ENCODE measurements at regions not wholly inside any gene's neighbourhood (a gene's known extent, or its start where the extent isn't known, plus 50 kb on each side); places are given as distances from the start of the nearest gene placed in this dataset.

GRCh38 chr6:166007349-166008263 is 160.0 kb downstream of the TBXT start:
- Histone ChIP-seq H3K9me2 (ENCODE audit: insufficient read depth) (no peaks in the 10 kb centered on the region), H3K4me1 (ENCODE audit: insufficient read depth) (peaks cover 33% of the 10 kb centered on the region), H3K9ac (peak overlapping the region; percentile 78), H3K9me3 (ENCODE audit: low read depth) (no peaks in the 10 kb centered on the region), H4K20me1 (ENCODE audit: insufficient read depth) (no peaks in the 10 kb centered on the region), H3K36me3 (ENCODE audit: low read depth) (no peaks in the 10 kb centered on the region), H2AFZ (peak overlapping the region; percentile 73), H3K4me2 (ENCODE audit: unreplicated experiment) (peak overlapping the region; percentile 99), H3K27me3 (replicated peaks; ENCODE audit: insufficient read depth) (no peaks in the 10 kb centered on the region), H3K79me2 (ENCODE audit: insufficient read depth) (no peaks in the 10 kb centered on the region), H3K4me3 (peak overlapping the region; percentile 71), H3F3A (ENCODE audit: insufficient read depth) (peaks cover 8% of the 10 kb centered on the region; the same call in 1 of the 2 replicates), H3K27ac (no peak overlapping the region)
- WGBS, 2 experiments (ENCODE audit: low coverage in 1 of 2, low lambda C conversion rate in 2 of 2, missing lambda C conversion rate in 2 of 2): 7 to 8% methylated on average over 16 to 18 of the region's 18 CpGs
- DNase-seq: peak; percentile 78
- in situ Hi-C loops (cut with MboI): no loop called here
- TF ChIP-seq EZH2 (IDR thresholded peaks at IDR 0.05; ENCODE audit: insufficient read depth, poor library complexity, severe bottlenecking): no peak
- no peak for TF ChIP-seq EZH2phosphoT487 (IDR thresholded peaks at IDR 0.05; ENCODE audit: insufficient read depth, low read depth)

- TF ChIP-seq EZH2 (IDR thresholded peaks at IDR 0.05; ENCODE audit: insufficient read depth, poor library complexity, severe bottlenecking) (no peak), EZH2phosphoT487 (IDR thresholded peaks at IDR 0.05; ENCODE audit: insufficient read depth, low read depth) (no peak)
- in situ Hi-C loops (cut with MboI): no loop called here
- Histone ChIP-seq H3K4me2 (ENCODE audit: unreplicated experiment) (peak overlapping the region; percentile 99), H3K9ac (peak overlapping the region; percentile 78), H3K9me2 (ENCODE audit: insufficient read depth) (no peaks in the 10 kb centered on the region), H2AFZ (peak overlapping the region; percentile 83; the same call in 1 of the 2 replicates), H3K27ac (no peak overlapping the region), H4K20me1 (ENCODE audit: insufficient read depth) (no peaks in the 10 kb centered on the region), H3K4me1 (ENCODE audit: insufficient read depth) (peaks cover 33% of the 10 kb centered on the region), H3K27me3 (replicated peaks; ENCODE audit: insufficient read depth) (no peaks in the 10 kb centered on the region), H3K9me3 (ENCODE audit: low read depth) (no peaks in the 10 kb centered on the region), H3K36me3 (ENCODE audit: low read depth) (no peaks in the 10 kb centered on the region), H3K79me2 (ENCODE audit: insufficient read depth) (no peaks in the 10 kb centered on the region), H3K4me3 (peak overlapping the region; percentile 68), H3F3A (ENCODE audit: insufficient read depth) (peaks cover 8% of the 10 kb centered on the region; the same call in 1 of the 2 replicates)
- no peak for DNase-seq
- 0 to 3% methylated on average over 6 of the region's 6 CpGs for WGBS, 2 experiments (ENCODE audit: low coverage in 1 of 2, low lambda C conversion rate in 2 of 2, missing lambda C conversion rate in 2 of 2)
These were observed 160.8 kb downstream of the TBXT start for GRCh38 chr6:166006900-166007301.

GRCh38 chr6:166005944-166006899 is 161.4 kb downstream of the TBXT start:
- Histone ChIP-seq H4K20me1 (ENCODE audit: insufficient read depth) (no peaks in the 10 kb centered on the region), H3K9me2 (ENCODE audit: insufficient read depth) (no peaks in the 10 kb centered on the region), H2AFZ (peak overlapping the region; percentile 83), H3K36me3 (ENCODE audit: low read depth) (no peaks in the 10 kb centered on the region), H3K27ac (peak overlapping the region; percentile 77), H3K4me2 (ENCODE audit: unreplicated experiment) (peak overlapping the region; percentile 99), H3K9ac (peak overlapping the region; percentile 78), H3K4me3 (peak overlapping the region; percentile 68), H3K79me2 (ENCODE audit: insufficient read depth) (no peaks in the 10 kb centered on the region), H3K9me3 (ENCODE audit: low read depth) (no peaks in the 10 kb centered on the region), H3K27me3 (replicated peaks; ENCODE audit: insufficient read depth) (no peaks in the 10 kb centered on the region), H3K4me1 (ENCODE audit: insufficient read depth) (peaks cover 33% of the 10 kb centered on the region), H3F3A (ENCODE audit: insufficient read depth) (peaks cover 8% of the 10 kb centered on the region; the same call in 1 of the 2 replicates)
- DNase-seq: peak; percentile 80
- in situ Hi-C loops (cut with MboI): no loop called here
- 1 to 2% methylated on average over 21 to 47 of the region's 47 CpGs for whole genome bisulfite sequencing, 2 experiments (ENCODE audit: low coverage in 1 of 2, low lambda C conversion rate in 2 of 2, missing lambda C conversion rate in 2 of 2)
- TF ChIP-seq EZH2phosphoT487 (IDR thresholded peaks at IDR 0.05; ENCODE audit: insufficient read depth, low read depth) (no peak), EZH2 (IDR thresholded peaks at IDR 0.05; ENCODE audit: insufficient read depth, poor library complexity, severe bottlenecking) (no peak)

GRCh38 chr6:166005401-166005943 is 162.2 kb downstream of the TBXT start:
- peak overlapping the region; percentile 99 for H3K4me2 ChIP-seq (ENCODE audit: unreplicated experiment)
- no peaks in the 10 kb centered on the region for H3K9me2 ChIP-seq (ENCODE audit: insufficient read depth)
- peak overlapping the region; percentile 77; the same call in 1 of the 2 replicates for H3K27ac ChIP-seq
- no peaks in the 10 kb centered on the region for H3K79me2 ChIP-seq (ENCODE audit: insufficient read depth)
- peak overlapping the region; percentile 78 for H3K9ac ChIP-seq
- in situ Hi-C loops (cut with MboI): no loop called here
- no peaks in the 10 kb centered on the region for H4K20me1 ChIP-seq (ENCODE audit: insufficient read depth)
- peak overlapping the region; percentile 68 for H3K4me3 ChIP-seq
- 15% methylated on average over 20 to 21 of the region's 21 CpGs for WGBS, 2 experiments (ENCODE audit: low coverage in 1 of 2, low lambda C conversion rate in 2 of 2, missing lambda C conversion rate in 2 of 2)
- DNase-seq: peak; percentile 60
- H3K9me3 ChIP-seq (ENCODE audit: low read depth): no peaks in the 10 kb centered on the region
- no peaks in the 10 kb centered on the region for H3K27me3 ChIP-seq (replicated peaks; ENCODE audit: insufficient read depth)
- H3K4me1 ChIP-seq (ENCODE audit: insufficient read depth): peaks cover 33% of the 10 kb centered on the region
- TF ChIP-seq EZH2 (IDR thresholded peaks at IDR 0.05; ENCODE audit: insufficient read depth, poor library complexity, severe bottlenecking): no peak
- no peak for TF ChIP-seq EZH2phosphoT487 (IDR thresholded peaks at IDR 0.05; ENCODE audit: insufficient read depth, low read depth)
- peak overlapping the region; percentile 83 for H2AFZ ChIP-seq
- H3K36me3 ChIP-seq (ENCODE audit: low read depth): no peaks in the 10 kb centered on the region
- H3F3A ChIP-seq (ENCODE audit: insufficient read depth): peaks cover 8% of the 10 kb centered on the region; the same call in 1 of the 2 replicates
